SU-DHL-6 (cell line): ENCODE measurements at regions not wholly inside any gene's neighbourhood (a gene's known extent, or its start where the extent isn't known, plus 50 kb on each side); places are given as distances from the start of the nearest gene placed in this dataset.

Source experiments
- H2AFZ ChIP-seq: fragments of 200-600 bp; sonication (generic); 2 replicates; pipeline ENCODE4 v1.6.1; 2014; ENCODE audit warnings: low read depth, mild to moderate bottlenecking, moderate library complexity, mixed read lengths, antibody characterized with exemption, low read length; ENCODE audit not compliant: severe bottlenecking
- H3F3A ChIP-seq: fragments of 200-600 bp; shearing (Covaris generic); 2 replicates; pipeline ENCODE4 v1.6.0; 2016; ENCODE audit warnings: antibody characterized with exemption, mild to moderate bottlenecking; ENCODE audit not compliant: insufficient read depth
- H3K27ac ChIP-seq: fragments of 200-600 bp; sonication (generic); 2 replicates; pipeline ENCODE4 v1.5.1; 2016; ENCODE audit warnings: low read depth, mild to moderate bottlenecking, low read length, moderate library complexity, mixed read lengths
- H3K27me3 ChIP-seq: fragments of 200-600 bp; sonication (generic), shearing (Covaris generic); 2 replicates; pipeline ENCODE4 v1.6.0; 2014; ENCODE audit warnings: mild to moderate bottlenecking, low read length
- H3K36me3 ChIP-seq: fragments of 200-600 bp; sonication (generic); 2 replicates; pipeline ENCODE4 v1.6.1; 2014; ENCODE audit warnings: mild to moderate bottlenecking, low read length, mixed read lengths
- H3K4me2 ChIP-seq: fragments of 300-600, 200-600 bp; shearing (Covaris generic), sonication (generic); 2 replicates; pipeline ENCODE4 v1.6.0; 2014; ENCODE audit warnings: low read length, low read depth, mild to moderate bottlenecking; ENCODE audit not compliant: poor library complexity, severe bottlenecking
- H3K4me3 ChIP-seq: fragments of 200-600 bp; sonication (generic); 2 replicates; pipeline ENCODE4 v1.5.1; 2014; ENCODE audit warnings: antibody characterized with exemption, low read length, mild to moderate bottlenecking, mixed read lengths; ENCODE audit not compliant: insufficient read depth, poor library complexity, severe bottlenecking
- H3K79me2 ChIP-seq: fragments of 200-600 bp; sonication (generic); 2 replicates; pipeline ENCODE4 v1.6.1; 2014; ENCODE audit warnings: mild to moderate bottlenecking, low read length, moderate library complexity; ENCODE audit not compliant: insufficient read depth
- H3K9ac ChIP-seq: fragments of 200-600 bp; sonication (generic); 2 replicates; pipeline ENCODE4 v1.7.0; 2014; ENCODE audit warnings: mild to moderate bottlenecking, low read length
- H3K9me2 ChIP-seq: fragments of 200-600 bp; sonication (generic); replicated peaks from 2 replicates; pipeline ENCODE4 v1.6.1; 2014; ENCODE audit warnings: low read length; ENCODE audit not compliant: insufficient read depth
- H3K9me3 ChIP-seq: fragments of 200-600 bp; sonication (generic); 2 replicates; pipeline ENCODE4 v1.6.1; 2014; ENCODE audit warnings: low read length, mixed read lengths; ENCODE audit not compliant: insufficient read depth
- H4K20me1 ChIP-seq: fragments of 200-600 bp; sonication (generic); 2 replicates; pipeline ENCODE4 v1.6.1; 2014; ENCODE audit warnings: low read depth, mild to moderate bottlenecking, antibody characterized with exemption, low read length, moderate library complexity, mixed read lengths
- EZH2phosphoT487 ChIP-seq: fragments of 200-600 bp; sonication (generic), shearing (Covaris generic); conservative IDR thresholded peaks from 2 replicates; pipeline ENCODE4 v1.6.1; 2018; ENCODE audit warnings: mild to moderate bottlenecking, antibody characterized with exemption, low read length, moderate library complexity, mixed read lengths
- TF ChIP-seq, protein P1 (sequence below): fragments of 200-600 bp; sonication (generic); IDR thresholded peaks from one replicate; pipeline ENCODE4 v1.5.1; 2017; ENCODE audit warnings: antibody characterized with exemption, mild to moderate bottlenecking, low read length, moderate library complexity; ENCODE audit not compliant: insufficient read depth, poor library complexity, severe bottlenecking

DNA sequence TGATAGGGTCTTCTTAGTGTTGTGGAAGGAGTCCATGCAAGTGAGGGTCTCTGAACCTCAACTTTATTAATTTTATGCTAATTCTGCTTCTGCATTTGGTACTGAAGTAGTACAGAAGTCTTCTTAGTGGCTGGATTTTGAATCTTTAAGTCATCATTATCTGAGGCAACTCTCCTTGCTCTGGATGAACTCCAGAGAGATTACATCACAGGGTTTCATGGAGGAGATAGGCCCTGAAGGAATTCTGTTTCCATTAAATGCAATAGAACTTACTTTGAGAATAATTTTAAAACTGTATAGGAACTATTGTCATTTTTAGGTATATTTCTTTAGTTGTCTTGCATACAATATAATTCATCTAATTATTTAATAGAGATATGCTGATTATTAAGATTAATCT, 451.2 kb downstream of the FAT4 start:
- no peak overlapping the region for H3K27ac ChIP-seq
- no peak overlapping the region for H3K9ac ChIP-seq
- H3K4me2 ChIP-seq: no peak overlapping the region
- no peak overlapping the region for H2AFZ ChIP-seq
- no peaks in the 10 kb centered on the region for H3K36me3 ChIP-seq
- H3K27me3 ChIP-seq: no peaks in the 10 kb centered on the region
- H3K79me2 ChIP-seq: no peaks in the 10 kb centered on the region
- no peak overlapping the region for H3K4me3 ChIP-seq
- H3K9me2 ChIP-seq: no peaks in the 10 kb centered on the region
- no peak for TF ChIP-seq EZH2phosphoT487
- TF ChIP-seq, protein P1, sequence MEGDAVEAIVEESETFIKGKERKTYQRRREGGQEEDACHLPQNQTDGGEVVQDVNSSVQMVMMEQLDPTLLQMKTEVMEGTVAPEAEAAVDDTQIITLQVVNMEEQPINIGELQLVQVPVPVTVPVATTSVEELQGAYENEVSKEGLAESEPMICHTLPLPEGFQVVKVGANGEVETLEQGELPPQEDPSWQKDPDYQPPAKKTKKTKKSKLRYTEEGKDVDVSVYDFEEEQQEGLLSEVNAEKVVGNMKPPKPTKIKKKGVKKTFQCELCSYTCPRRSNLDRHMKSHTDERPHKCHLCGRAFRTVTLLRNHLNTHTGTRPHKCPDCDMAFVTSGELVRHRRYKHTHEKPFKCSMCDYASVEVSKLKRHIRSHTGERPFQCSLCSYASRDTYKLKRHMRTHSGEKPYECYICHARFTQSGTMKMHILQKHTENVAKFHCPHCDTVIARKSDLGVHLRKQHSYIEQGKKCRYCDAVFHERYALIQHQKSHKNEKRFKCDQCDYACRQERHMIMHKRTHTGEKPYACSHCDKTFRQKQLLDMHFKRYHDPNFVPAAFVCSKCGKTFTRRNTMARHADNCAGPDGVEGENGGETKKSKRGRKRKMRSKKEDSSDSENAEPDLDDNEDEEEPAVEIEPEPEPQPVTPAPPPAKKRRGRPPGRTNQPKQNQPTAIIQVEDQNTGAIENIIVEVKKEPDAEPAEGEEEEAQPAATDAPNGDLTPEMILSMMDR: no peak
- no peaks in the 10 kb centered on the region for H3K9me3 ChIP-seq
- no peaks in the 10 kb centered on the region for H3F3A ChIP-seq
- no peaks in the 10 kb centered on the region for H4K20me1 ChIP-seq

DNA sequence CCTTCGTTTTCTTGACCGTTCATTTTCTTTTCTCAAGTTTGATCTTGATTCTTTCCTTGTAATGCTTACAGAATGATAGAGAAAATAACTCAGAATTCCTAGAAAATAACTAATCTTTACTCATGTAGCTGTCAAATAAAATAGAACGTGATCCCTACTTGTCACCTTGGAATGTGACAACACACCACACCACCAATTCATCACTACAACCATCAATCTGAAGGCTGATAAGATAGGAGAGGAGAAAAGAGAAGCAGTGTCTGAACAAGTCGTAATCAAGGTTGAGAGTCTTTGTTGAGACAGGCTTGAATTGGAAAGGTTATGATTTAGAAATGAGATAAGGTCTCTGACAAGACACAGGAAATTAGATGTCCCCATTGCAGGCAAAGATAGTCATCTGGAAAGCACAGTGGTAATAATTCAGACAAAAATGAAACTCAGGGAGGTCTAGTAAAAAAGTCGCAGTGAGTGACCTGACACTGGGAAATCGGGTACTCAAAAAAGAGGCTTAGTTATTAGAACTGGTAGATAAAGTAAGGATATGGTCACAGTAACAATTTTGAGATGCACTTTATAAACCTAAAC, 456.2 kb downstream of the FAT4 start:
- H3K79me2 ChIP-seq: no peaks in the 10 kb centered on the region
- H3F3A ChIP-seq: no peaks in the 10 kb centered on the region
- H3K36me3 ChIP-seq: no peaks in the 10 kb centered on the region
- no peak overlapping the region for H3K27ac ChIP-seq
- H3K4me2 ChIP-seq: no peak overlapping the region
- H3K4me3 ChIP-seq: no peak overlapping the region
- no peaks in the 10 kb centered on the region for H4K20me1 ChIP-seq
- no peaks in the 10 kb centered on the region for H3K27me3 ChIP-seq
- TF ChIP-seq EZH2phosphoT487: no peak
- TF ChIP-seq, protein P1: no peak
- H3K9ac ChIP-seq: no peak overlapping the region
- H3K9me2 ChIP-seq: no peaks in the 10 kb centered on the region
- H2AFZ ChIP-seq: no peak overlapping the region
- no peaks in the 10 kb centered on the region for H3K9me3 ChIP-seq

DNA sequence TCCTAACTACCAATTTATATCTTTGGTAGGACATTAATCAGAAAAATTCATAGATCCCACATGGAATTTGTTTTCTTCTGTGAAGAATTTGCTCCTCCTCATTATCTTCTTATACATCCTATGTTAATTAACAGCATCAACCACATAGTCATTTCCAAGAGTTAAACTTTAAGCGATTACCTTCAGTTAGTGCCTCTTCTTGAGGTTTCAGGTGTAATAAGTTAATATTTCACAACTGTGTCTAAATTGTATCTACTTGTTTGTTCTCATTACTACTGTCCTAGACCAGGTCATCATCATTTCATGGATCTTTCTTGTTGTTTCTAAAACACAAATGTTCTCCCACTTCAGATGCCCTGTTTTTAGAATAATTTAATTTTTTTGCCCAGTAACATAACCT, 457.9 kb downstream of the FAT4 start:
- TF ChIP-seq, protein P1: no peak
- TF ChIP-seq EZH2phosphoT487: no peak
- Histone ChIP-seq H3K9me3 (no peaks in the 10 kb centered on the region), H3K4me3 (no peak overlapping the region)

More for the DNA sequence above, 457.9 kb downstream of the FAT4 start:
- H3K79me2 ChIP-seq: no peaks in the 10 kb centered on the region
- no peaks in the 10 kb centered on the region for H4K20me1 ChIP-seq
- H3K9me2 ChIP-seq: no peaks in the 10 kb centered on the region
- H2AFZ ChIP-seq: no peak overlapping the region
- no peaks in the 10 kb centered on the region for H3K36me3 ChIP-seq
- H3K27me3 ChIP-seq: no peaks in the 10 kb centered on the region
- H3K9ac ChIP-seq: no peak overlapping the region
- H3K27ac ChIP-seq: no peak overlapping the region
- no peaks in the 10 kb centered on the region for H3F3A ChIP-seq
- H3K4me2 ChIP-seq: no peak overlapping the region
